Fibroblast of peridontal ligament (primary cell): ENCODE measurements at regions not wholly inside any gene's neighbourhood (a gene's known extent, or its start where the extent isn't known, plus 50 kb on each side); places are given as distances from the start of the nearest gene placed in this dataset.
"Not testable (repeated sequence)": the region's sequence is repeated elsewhere in the genome, so short reads cannot be mapped to it uniquely, and the experiment has no call there.

Source experiments
- DNase-seq: peaks from one replicate; pipeline ENCODE4 v3.0.0-alpha.2; 2010; ENCODE audit errors: extremely low read depth

- no peak for DNase-seq
These were observed 153.3 kb downstream of the AVL9 start for GRCh38 chr7:32648408-32649156.

GRCh38 chr7:32645255-32645654, 150.0 kb downstream of the AVL9 start:
- not testable (repeated sequence) for DNase-seq

- DNase-seq, result no peak
These were observed 147.9 kb downstream of the AVL9 start for GRCh38 chr7:32643194-32643593.

GRCh38 chr7:32639122-32639521, 143.8 kb downstream of the AVL9 start:
- DNase-seq, result no peak

- not testable (repeated sequence) for DNase-seq
These were observed 143.3 kb downstream of the AVL9 start for GRCh38 chr7:32638479-32639121.
